GM12891 (cell line): ENCODE measurements at regions not wholly inside any gene's neighbourhood (a gene's known extent, or its start where the extent isn't known, plus 50 kb on each side); places are given as distances from the start of the nearest gene placed in this dataset.

Experiments
- POLR2A ChIP-seq: IDR thresholded peaks from 2 replicates; pipeline ENCODE4 v1.6.1; 2011; ENCODE audit warnings: low read depth, low read length, control low read depth
- POLR2AphosphoS5 ChIP-seq: IDR thresholded peaks from 2 replicates; pipeline ENCODE4 v1.6.1; 2011; ENCODE audit warnings: low read depth, low read length, control low read depth
- POU2F2 ChIP-seq: IDR thresholded peaks from 2 replicates; pipeline ENCODE4 v1.6.1; 2011; ENCODE audit warnings: low read depth, mild to moderate bottlenecking, control low read depth, low read length, moderate library complexity
- SPI1 ChIP-seq: IDR thresholded peaks from 2 replicates; pipeline ENCODE4 v1.6.1; 2011; ENCODE audit warnings: low read depth, low read length, control low read depth
- TAF1 ChIP-seq: IDR thresholded peaks from 2 replicates; pipeline ENCODE4 v1.6.1; 2011; ENCODE audit warnings: low read depth, low read length, control low read depth

DNA sequence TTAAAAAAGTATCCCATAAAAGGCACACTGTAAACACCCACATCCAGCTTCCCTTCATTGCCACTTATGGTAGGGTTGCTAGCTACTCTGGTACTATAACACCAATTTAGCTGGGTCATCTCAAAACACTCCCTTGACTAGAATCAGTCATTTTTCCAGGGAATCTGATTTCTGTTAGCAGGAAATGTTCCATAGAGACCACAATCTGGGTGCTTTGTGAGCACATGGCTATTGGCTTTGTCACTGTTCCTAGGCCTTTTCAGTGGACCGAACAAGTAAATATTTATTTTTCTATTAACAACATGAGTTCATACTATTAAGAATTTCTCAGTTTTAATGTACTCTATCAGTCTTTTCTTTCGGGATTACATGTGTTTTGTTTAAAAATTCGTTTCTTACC lies 404.7 kb upstream of the GNPDA2 start:
- TF ChIP-seq POLR2A (no peak), POLR2AphosphoS5 (no peak), SPI1 (no peak), TAF1 (no peak), POU2F2 (no peak)
